ENCODE measurements at regions not wholly inside any gene's neighbourhood (a gene's known extent, or its start where the extent isn't known, plus 50 kb on each side); places are given as distances from the start of the nearest gene placed in this dataset.

GRCh38 chr13:90374168-90374567 lies 973.3 kb upstream of the MIR17HG start:
- no peak overlapping the region for H2AFZ ChIP-seq (replicated peaks; ENCODE audit: low read length, poor library complexity)

More at GRCh38 chr13:90374168-90374567, 973.3 kb upstream of the MIR17HG start:
- no peak overlapping the region for H4K5ac ChIP-seq (ENCODE audit: low read depth, low read length)
- H3K4me3 ChIP-seq (ENCODE audit: insufficient read depth, low read depth, low read length): no peak overlapping the region
- no peak overlapping the region for H2AK5ac ChIP-seq (ENCODE audit: low read depth, low read length)
- no peaks in the 10 kb centered on the region for H4K20me1 ChIP-seq (ENCODE audit: insufficient read depth, low read length)
- no peak overlapping the region for H3K4ac ChIP-seq (ENCODE audit: low read depth, low read length)
- no peaks in the 10 kb centered on the region for H3K4me1 ChIP-seq (ENCODE audit: control insufficient read depth, insufficient read depth, low read length)
- H3K9ac ChIP-seq (ENCODE audit: low read depth, low read length): no peak overlapping the region
- H3K27me3 ChIP-seq (ENCODE audit: control insufficient read depth, insufficient read depth, low read length): no peaks in the 10 kb centered on the region
- TF ChIP-seq RFX5 (IDR thresholded peaks at IDR 0.05; ENCODE audit: low read depth, low read length): no peak
- peak; percentile 59 for TF ChIP-seq CEBPB (IDR thresholded peaks at IDR 0.05; ENCODE audit: low read depth, low read length)
- H3K9me3 ChIP-seq (ENCODE audit: control insufficient read depth, insufficient read depth, low read length): no peaks in the 10 kb centered on the region
- no peak overlapping the region for H2BK15ac ChIP-seq (ENCODE audit: low read depth, low read length)
- no peak overlapping the region for H2BK120ac ChIP-seq (ENCODE audit: low read depth, low read length)
- ATAC-seq (ENCODE audit: low read depth): no peak
- no peaks in the 10 kb centered on the region for H3K36me3 ChIP-seq (ENCODE audit: control insufficient read depth, insufficient read depth, low read length)
- H2BK20ac ChIP-seq (ENCODE audit: low read depth, low read length): no peak overlapping the region
- no peaks in the 10 kb centered on the region for H3K79me1 ChIP-seq (ENCODE audit: low read depth in 1 of 2, low read length in 2 of 2)
- H3K4me2 ChIP-seq (ENCODE audit: low read depth, low read length): no peak overlapping the region
- intact Hi-C loops (cut with micrococcal nuclease) (no loop called here), dilution Hi-C loops (cut with HindIII; ENCODE audit: low sequenced_read_pairs, unreplicated experiment) (no loop called here), in situ Hi-C loops (cut with MboI; ENCODE audit: low sequenced_read_pairs) (no loop called here)
- H3K9me1 ChIP-seq (ENCODE audit: insufficient read depth, low read length): no peaks in the 10 kb centered on the region
- POLR2A ChIA-PET (ENCODE audit: unreplicated experiment): no interaction called here
- no peak overlapping the region for H3K18ac ChIP-seq (ENCODE audit: low read depth, low read length)
- H4K8ac ChIP-seq (ENCODE audit: low read depth in 2 of 2, low read length in 2 of 2): no peak overlapping the region
- H3K14ac ChIP-seq (replicated peaks; ENCODE audit: low read depth, low read length): no peak overlapping the region
- DNase-seq: no peak
- CTCF ChIA-PET: interaction anchor here (0.5 kb wide), 1 partner anchor 10 kb away, joined by 3 read pairs; no protein-coding TSS in a partner anchor
- no peak overlapping the region for H2AK9ac ChIP-seq (replicated peaks; ENCODE audit: low read depth, low read length, poor library complexity)
- BruUV-seq (replicated peaks): no TSS peak
- no peak overlapping the region for H2BK5ac ChIP-seq (ENCODE audit: low read depth, low read length, poor library complexity, severe bottlenecking)
- H3K56ac ChIP-seq (ENCODE audit: extremely low read depth, insufficient read depth, low read length): no peak overlapping the region
- no peak overlapping the region for H4K91ac ChIP-seq (ENCODE audit: insufficient read depth, low read depth, low read length)
- H3K23ac ChIP-seq (ENCODE audit: low read depth, low read length): no peak overlapping the region
- H3K27ac ChIP-seq (ENCODE audit: insufficient read depth, low read length): no peak overlapping the region

Data from IMR-90 (cell line).